Gastrocnemius medialis (tissue), 4 donors: ENCODE measurements at regions not wholly inside any gene's neighbourhood (a gene's known extent, or its start where the extent isn't known, plus 50 kb on each side); places are given as distances from the start of the nearest gene placed in this dataset.

ENCODE experiments used
- ATAC-seq, 2 donors: fragments of 150-250 bp; one replicate each; pipeline ENCODE4 v1.9.1; 2016
- DNase-seq, 2 donors: peaks; one replicate each; pipeline ENCODE4 v3.0.0-alpha.2; 2019
- H3K27ac ChIP-seq, 4 donors: fragments of 200-600 bp; sonication (generic); 1 replicate in 1 of 4; 2 replicates in 3 of 4; pipeline ENCODE4 v1.5.1; 2016 to 2018; ENCODE audit warnings: mild to moderate bottlenecking in 2 of 4, moderate library complexity in 1 of 4
- H3K27me3 ChIP-seq, 3 donors: fragments of 200-600 bp; sonication (generic) in 2 of 3; 1 replicate in 1 of 3; 2 replicates in 2 of 3; pipeline versions ENCODE4 v1.5.1 to v1.6.0; 2016 to 2019; ENCODE audit warnings: mild to moderate bottlenecking in 1 of 3, moderate library complexity in 1 of 3
- H3K36me3 ChIP-seq, 2 donors: fragments of 200-600 bp; sonication (generic) in 1 of 2; one replicate each; pipeline ENCODE4 v1.5.1; 2017 to 2018
- H3K4me1 ChIP-seq, 2 donors: fragments of 200-600 bp; sonication (generic) in 1 of 2; one replicate each; pipeline ENCODE4 v1.5.1; 2016 to 2017; ENCODE audit warnings: mild to moderate bottlenecking in 2 of 2
- H3K4me3 ChIP-seq, 4 donors: fragments of 200-600 bp; sonication (generic) in 3 of 4; 1 replicate in 1 of 4; 2 replicates in 3 of 4; pipeline ENCODE4 v1.5.1; 2016 to 2019; ENCODE audit warnings: mild to moderate bottlenecking in 2 of 4
- H3K9me3 ChIP-seq, 3 donors: fragments of 200-600 bp; sonication (generic) in 2 of 3; 1 replicate in 1 of 3; 2 replicates in 2 of 3; pipeline ENCODE4 v1.5.1; 2016 to 2019
- POLR2A ChIP-seq, 2 donors: fragments of 450-650 bp; IDR thresholded peaks; one replicate each; pipeline ENCODE4 v1.6.1; 2017; ENCODE audit warnings: antibody characterized with exemption in 2 of 2, mild to moderate bottlenecking in 2 of 2, moderate library complexity in 2 of 2
- in situ Hi-C, 4 donors: fragments of 200-750 bp; cut with MboI; loops; one replicate each; pipeline versions ENCODE4 v1.15.0 to v1.8.0; 2017; ENCODE audit warnings: low sequenced_read_pairs in 4 of 4
- intact Hi-C: fragments of 100-400 bp; cut with DNase I; formaldehyde crosslinking; loops from one replicate; pipeline ENCODE4 v1.15.1; 2023; ENCODE audit warnings: low total_unique reads
- TF ChIP-seq, protein P1 (sequence below), 5 experiments: fragments of 450-650 bp in 3 of 5; fragments of 200-600 bp in 2 of 5; sonication (generic) in 2 of 5; IDR thresholded peaks in 4 of 5; conservative IDR thresholded peaks in 1 of 5; 1 replicate in 4 of 5; 2 replicates in 1 of 5; pipeline ENCODE4 v1.5.1; 2016 to 2019; ENCODE audit warnings: antibody characterized with exemption in 5 of 5, mild to moderate bottlenecking in 3 of 5, moderate library complexity in 3 of 5

DNA sequence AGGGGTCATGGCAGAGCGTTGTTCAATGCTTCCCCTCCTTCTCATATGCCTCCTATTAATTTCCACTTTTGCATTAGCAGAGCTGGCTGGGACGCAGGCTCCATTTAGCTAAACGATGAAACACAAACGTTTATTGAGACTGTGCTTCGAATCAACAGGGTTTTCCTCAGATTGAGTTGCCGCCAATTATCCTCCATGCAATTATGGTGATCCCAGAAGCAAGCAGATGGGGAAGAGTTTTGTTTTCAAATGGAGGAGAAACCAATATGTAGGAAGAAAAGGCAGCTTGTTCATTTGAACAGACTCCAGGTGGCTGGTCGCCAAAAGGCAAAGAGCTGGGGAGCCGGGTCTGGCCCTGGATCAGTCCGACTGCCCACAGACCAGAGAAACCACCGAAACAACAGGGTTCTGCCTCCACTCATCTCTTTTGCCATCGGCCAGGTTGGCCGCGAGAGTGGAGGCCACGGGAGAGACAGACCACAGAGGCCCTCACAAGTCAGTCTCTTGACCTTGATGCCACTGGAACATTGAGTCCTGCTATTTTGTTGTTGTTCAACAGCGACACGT lies 184.8 kb downstream of the GBA3 start:
- no peak overlapping the region for H3K27ac ChIP-seq
- H3K4me1 ChIP-seq: no peaks in the 10 kb centered on the region
- intact Hi-C loops (no loop called here), in situ Hi-C loops (no loop called here)
- no peaks in the 10 kb centered on the region for H3K36me3 ChIP-seq
- no peaks in the 10 kb centered on the region for H3K9me3 ChIP-seq
- no peaks in the 10 kb centered on the region for H3K27me3 ChIP-seq
- ATAC-seq (no peak), DNase-seq (no peak)
- TF ChIP-seq, protein P1, sequence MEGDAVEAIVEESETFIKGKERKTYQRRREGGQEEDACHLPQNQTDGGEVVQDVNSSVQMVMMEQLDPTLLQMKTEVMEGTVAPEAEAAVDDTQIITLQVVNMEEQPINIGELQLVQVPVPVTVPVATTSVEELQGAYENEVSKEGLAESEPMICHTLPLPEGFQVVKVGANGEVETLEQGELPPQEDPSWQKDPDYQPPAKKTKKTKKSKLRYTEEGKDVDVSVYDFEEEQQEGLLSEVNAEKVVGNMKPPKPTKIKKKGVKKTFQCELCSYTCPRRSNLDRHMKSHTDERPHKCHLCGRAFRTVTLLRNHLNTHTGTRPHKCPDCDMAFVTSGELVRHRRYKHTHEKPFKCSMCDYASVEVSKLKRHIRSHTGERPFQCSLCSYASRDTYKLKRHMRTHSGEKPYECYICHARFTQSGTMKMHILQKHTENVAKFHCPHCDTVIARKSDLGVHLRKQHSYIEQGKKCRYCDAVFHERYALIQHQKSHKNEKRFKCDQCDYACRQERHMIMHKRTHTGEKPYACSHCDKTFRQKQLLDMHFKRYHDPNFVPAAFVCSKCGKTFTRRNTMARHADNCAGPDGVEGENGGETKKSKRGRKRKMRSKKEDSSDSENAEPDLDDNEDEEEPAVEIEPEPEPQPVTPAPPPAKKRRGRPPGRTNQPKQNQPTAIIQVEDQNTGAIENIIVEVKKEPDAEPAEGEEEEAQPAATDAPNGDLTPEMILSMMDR (IDR thresholded peaks at IDR 0.05 in 4 of 5, conservative IDR thresholded peaks at IDR 0.05 in 1 of 5): no peak
- TF ChIP-seq POLR2A (IDR thresholded peaks at IDR 0.05): no peak
- no peak overlapping the region for H3K4me3 ChIP-seq

GRCh38 chr4:22876270-22876669 lies 183.5 kb downstream of the GBA3 start:
- H3K27ac ChIP-seq: no peak overlapping the region
- no peaks in the 10 kb centered on the region for H3K36me3 ChIP-seq
- no peak for ATAC-seq
- H3K4me3 ChIP-seq: no peak overlapping the region
- no peaks in the 10 kb centered on the region for H3K4me1 ChIP-seq
- no peaks in the 10 kb centered on the region for H3K27me3 ChIP-seq
- TF ChIP-seq, protein P1 (IDR thresholded peaks at IDR 0.05 in 4 of 5, conservative IDR thresholded peaks at IDR 0.05 in 1 of 5): no peak
- no peak for TF ChIP-seq POLR2A (IDR thresholded peaks at IDR 0.05)
- intact Hi-C loops: no loop called here
- no peak for DNase-seq
- in situ Hi-C loops: no loop called here
- no peaks in the 10 kb centered on the region for H3K9me3 ChIP-seq

DNA sequence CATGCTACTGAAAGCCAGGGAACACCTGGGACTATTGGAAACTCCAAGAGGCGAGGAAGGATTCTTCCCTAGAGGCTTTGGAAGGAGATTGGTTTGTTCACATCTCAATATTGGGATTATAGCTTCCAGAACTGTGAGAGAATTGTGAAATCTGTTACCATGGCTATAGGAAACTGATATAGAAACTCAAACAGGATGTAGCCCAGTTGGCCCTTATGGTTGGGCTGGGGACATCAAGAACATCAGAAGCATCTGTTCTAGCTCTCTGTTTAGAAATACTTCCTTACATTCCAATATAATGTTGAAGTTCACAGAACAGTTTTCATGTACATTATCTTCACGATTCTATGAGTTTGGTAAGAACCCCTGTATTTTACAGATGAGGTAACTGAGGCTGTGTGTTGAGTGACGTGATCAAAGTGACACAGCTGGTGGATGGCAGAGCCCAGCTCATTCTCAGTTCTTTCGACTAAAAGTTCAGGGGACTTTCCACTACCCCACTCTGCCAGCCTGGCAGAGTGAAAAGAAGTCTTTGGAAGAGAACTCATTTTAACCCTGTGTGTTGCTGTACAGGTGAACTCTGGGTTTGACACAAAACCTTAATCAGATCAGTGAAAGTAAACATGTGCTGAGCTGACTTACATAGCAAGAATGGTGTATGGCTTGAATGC lies 183.0 kb downstream of the GBA3 start:
- Histone ChIP-seq H3K4me3 (no peak overlapping the region), H3K27me3 (no peaks in the 10 kb centered on the region), H3K9me3 (no peaks in the 10 kb centered on the region), H3K4me1 (no peaks in the 10 kb centered on the region), H3K36me3 (no peaks in the 10 kb centered on the region), H3K27ac (no peak overlapping the region)
- in situ Hi-C loops: no loop called here
- intact Hi-C loops: no loop called here
- no peak for TF ChIP-seq POLR2A (IDR thresholded peaks at IDR 0.05)
- TF ChIP-seq, protein P1 (IDR thresholded peaks at IDR 0.05 in 4 of 5, conservative IDR thresholded peaks at IDR 0.05 in 1 of 5): no peak
- DNase-seq: no peak
- no peak for ATAC-seq

- in situ Hi-C loops: no loop called here
- Histone ChIP-seq H3K27ac (no peak overlapping the region), H3K36me3 (no peaks in the 10 kb centered on the region), H3K4me1 (no peaks in the 10 kb centered on the region), H3K4me3 (no peak overlapping the region), H3K27me3 (no peaks in the 10 kb centered on the region), H3K9me3 (no peaks in the 10 kb centered on the region)
- intact Hi-C loops: no loop called here
- TF ChIP-seq, protein P1 (IDR thresholded peaks at IDR 0.05 in 4 of 5, conservative IDR thresholded peaks at IDR 0.05 in 1 of 5): no peak
- TF ChIP-seq POLR2A (IDR thresholded peaks at IDR 0.05): no peak
- ATAC-seq (no peak), DNase-seq (no peak)
Observed at GRCh38 chr4:22874334-22874912, 181.7 kb downstream of the GBA3 start.
